ENCODE measurements at regions not wholly inside any gene's neighbourhood (a gene's known extent, or its start where the extent isn't known, plus 50 kb on each side); places are given as distances from the start of the nearest gene placed in this dataset.

DNA sequence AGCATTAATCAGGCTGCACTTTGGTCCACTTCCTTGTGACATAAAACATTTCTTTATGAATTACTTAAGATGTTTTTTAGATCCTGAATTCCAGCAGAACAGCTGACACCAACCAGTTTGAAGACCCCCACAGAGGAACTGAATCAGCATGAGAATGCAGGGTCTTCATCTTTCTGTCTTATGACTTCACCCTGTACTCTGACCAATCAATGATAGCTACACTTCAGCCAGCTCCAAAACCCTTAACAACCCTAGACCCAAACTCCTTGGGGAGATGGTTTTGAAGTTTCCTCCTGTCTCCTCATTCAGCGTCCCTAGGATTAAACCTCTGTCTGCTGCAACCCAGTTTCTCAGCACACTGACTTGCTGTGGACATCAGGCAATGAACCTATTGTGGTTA lies 175.0 kb downstream of the CTH start:
- H3K4me3 ChIP-seq (replicated peaks in 1 of 2; ENCODE audit: low read depth in 1 of 2, low read length in 2 of 2): no peak overlapping the region
- TF ChIP-seq, protein P1, sequence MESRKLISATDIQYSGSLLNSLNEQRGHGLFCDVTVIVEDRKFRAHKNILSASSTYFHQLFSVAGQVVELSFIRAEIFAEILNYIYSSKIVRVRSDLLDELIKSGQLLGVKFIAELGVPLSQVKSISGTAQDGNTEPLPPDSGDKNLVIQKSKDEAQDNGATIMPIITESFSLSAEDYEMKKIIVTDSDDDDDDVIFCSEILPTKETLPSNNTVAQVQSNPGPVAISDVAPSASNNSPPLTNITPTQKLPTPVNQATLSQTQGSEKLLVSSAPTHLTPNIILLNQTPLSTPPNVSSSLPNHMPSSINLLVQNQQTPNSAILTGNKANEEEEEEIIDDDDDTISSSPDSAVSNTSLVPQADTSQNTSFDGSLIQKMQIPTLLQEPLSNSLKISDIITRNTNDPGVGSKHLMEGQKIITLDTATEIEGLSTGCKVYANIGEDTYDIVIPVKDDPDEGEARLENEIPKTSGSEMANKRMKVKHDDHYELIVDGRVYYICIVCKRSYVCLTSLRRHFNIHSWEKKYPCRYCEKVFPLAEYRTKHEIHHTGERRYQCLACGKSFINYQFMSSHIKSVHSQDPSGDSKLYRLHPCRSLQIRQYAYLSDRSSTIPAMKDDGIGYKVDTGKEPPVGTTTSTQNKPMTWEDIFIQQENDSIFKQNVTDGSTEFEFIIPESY (IDR thresholded peaks at IDR 0.05; ENCODE audit: extremely low read depth, insufficient replicate concordance, low read length): no peak
- TF ChIP-seq SRF (IDR thresholded peaks at IDR 0.05; ENCODE audit: low read depth) (no peak), EZH2phosphoT487 (IDR thresholded peaks at IDR 0.05; ENCODE audit: borderline replicate concordance) (no peak), CEBPB (IDR thresholded peaks at IDR 0.05; ENCODE audit: low read depth) (no peak), POLR2AphosphoS5 (IDR thresholded peaks at IDR 0.05; ENCODE audit: low read depth, low read length) (no peak), SIN3A (IDR thresholded peaks at IDR 0.05; ENCODE audit: low read depth) (no peak), ZNF274 (IDR thresholded peaks at IDR 0.05; ENCODE audit: low read depth, low read length) (no peak), POLR2A (IDR thresholded peaks at IDR 0.05; ENCODE audit: borderline replicate concordance, extremely low read depth, insufficient read depth, insufficient read length) (no peak), RAD21 (IDR thresholded peaks at IDR 0.05; ENCODE audit: low read depth) (no peak), CBX3 (IDR thresholded peaks at IDR 0.05; ENCODE audit: low read depth) (no peak), ELF1 (IDR thresholded peaks at IDR 0.05; ENCODE audit: borderline replicate concordance, low read depth) (no peak)
- TF ChIP-seq, protein P2, sequence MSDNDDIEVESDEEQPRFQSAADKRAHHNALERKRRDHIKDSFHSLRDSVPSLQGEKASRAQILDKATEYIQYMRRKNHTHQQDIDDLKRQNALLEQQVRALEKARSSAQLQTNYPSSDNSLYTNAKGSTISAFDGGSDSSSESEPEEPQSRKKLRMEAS (IDR thresholded peaks at IDR 0.05): no peak
- TF ChIP-seq, protein P3, sequence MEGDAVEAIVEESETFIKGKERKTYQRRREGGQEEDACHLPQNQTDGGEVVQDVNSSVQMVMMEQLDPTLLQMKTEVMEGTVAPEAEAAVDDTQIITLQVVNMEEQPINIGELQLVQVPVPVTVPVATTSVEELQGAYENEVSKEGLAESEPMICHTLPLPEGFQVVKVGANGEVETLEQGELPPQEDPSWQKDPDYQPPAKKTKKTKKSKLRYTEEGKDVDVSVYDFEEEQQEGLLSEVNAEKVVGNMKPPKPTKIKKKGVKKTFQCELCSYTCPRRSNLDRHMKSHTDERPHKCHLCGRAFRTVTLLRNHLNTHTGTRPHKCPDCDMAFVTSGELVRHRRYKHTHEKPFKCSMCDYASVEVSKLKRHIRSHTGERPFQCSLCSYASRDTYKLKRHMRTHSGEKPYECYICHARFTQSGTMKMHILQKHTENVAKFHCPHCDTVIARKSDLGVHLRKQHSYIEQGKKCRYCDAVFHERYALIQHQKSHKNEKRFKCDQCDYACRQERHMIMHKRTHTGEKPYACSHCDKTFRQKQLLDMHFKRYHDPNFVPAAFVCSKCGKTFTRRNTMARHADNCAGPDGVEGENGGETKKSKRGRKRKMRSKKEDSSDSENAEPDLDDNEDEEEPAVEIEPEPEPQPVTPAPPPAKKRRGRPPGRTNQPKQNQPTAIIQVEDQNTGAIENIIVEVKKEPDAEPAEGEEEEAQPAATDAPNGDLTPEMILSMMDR (IDR thresholded peaks at IDR 0.05 in 2 of 3, conservative IDR thresholded peaks at IDR 0.05 in 1 of 3; ENCODE audit: borderline replicate concordance in 1 of 3, insufficient read depth in 1 of 3, low read depth in 2 of 3, low read length in 2 of 3): no peak
- no peaks in the 10 kb centered on the region for H3K79me2 ChIP-seq (ENCODE audit: insufficient read depth, low read length)
- H3K27ac ChIP-seq (ENCODE audit: low read depth, low read length): no peak overlapping the region
- H3K9ac ChIP-seq (ENCODE audit: low read length): no peak overlapping the region
- H4K20me1 ChIP-seq (ENCODE audit: insufficient read depth): no peaks in the 10 kb centered on the region
- ChIA-PET CTCF (no interaction called here), RAD21 (ENCODE audit: low non-redundant PET in 1 of 2, low total read pairs in 2 of 2, uncharacterized antibody in 2 of 2, unreplicated experiment in 2 of 2) (no interaction called here), POLR2A (no interaction called here)
- H3K27me3 ChIP-seq (ENCODE audit: insufficient read depth, low read length): peaks cover 21% of the 10 kb centered on the region
- no peaks in the 10 kb centered on the region for H3K4me1 ChIP-seq (ENCODE audit: control insufficient read depth in 1 of 2, insufficient read depth in 2 of 2, low read length in 2 of 2)
- intact Hi-C loops (cut with micrococcal nuclease): no loop called here
- DNase-seq (ENCODE audit: low read depth, low spot score): no peak
- no peaks in the 10 kb centered on the region for H3K36me3 ChIP-seq (ENCODE audit: control insufficient read depth in 1 of 2, insufficient read depth in 2 of 2, low read length in 2 of 2)
- no peak for ATAC-seq
- H3K9me2 ChIP-seq (ENCODE audit: insufficient read depth): no peaks in the 10 kb centered on the region
- no TSS peak for BruUV-seq (replicated peaks)
- H3K4me2 ChIP-seq (ENCODE audit: low read length): no peak overlapping the region
- H3K9me3 ChIP-seq (ENCODE audit: control insufficient read depth in 1 of 2, insufficient read depth in 1 of 2, low read depth in 1 of 2, low read length in 2 of 2): no peaks in the 10 kb centered on the region
- H2AFZ ChIP-seq (ENCODE audit: low read depth, low read length, poor library complexity, severe bottlenecking): no peak overlapping the region

All from HCT116 (cell line).